GM21526 (cell line): ENCODE measurements at regions not wholly inside any gene's neighbourhood (a gene's known extent, or its start where the extent isn't known, plus 50 kb on each side); places are given as distances from the start of the nearest gene placed in this dataset.
A peak's percentile ranks its signal among the peaks of the same experiment; 100 is the strongest.
"Not testable (repeated sequence)": the region's sequence is repeated elsewhere in the genome, so short reads cannot be mapped to it uniquely, and the experiment has no call there.

ENCODE experiments used
- ATAC-seq: cut with Tn5 transposase; IDR thresholded peaks from one replicate; pipeline ENCODE4 v1.9.1; 2021; ENCODE audit warnings: moderate library complexity; ENCODE audit not compliant: unreplicated experiment, low FRiP score

DNA sequence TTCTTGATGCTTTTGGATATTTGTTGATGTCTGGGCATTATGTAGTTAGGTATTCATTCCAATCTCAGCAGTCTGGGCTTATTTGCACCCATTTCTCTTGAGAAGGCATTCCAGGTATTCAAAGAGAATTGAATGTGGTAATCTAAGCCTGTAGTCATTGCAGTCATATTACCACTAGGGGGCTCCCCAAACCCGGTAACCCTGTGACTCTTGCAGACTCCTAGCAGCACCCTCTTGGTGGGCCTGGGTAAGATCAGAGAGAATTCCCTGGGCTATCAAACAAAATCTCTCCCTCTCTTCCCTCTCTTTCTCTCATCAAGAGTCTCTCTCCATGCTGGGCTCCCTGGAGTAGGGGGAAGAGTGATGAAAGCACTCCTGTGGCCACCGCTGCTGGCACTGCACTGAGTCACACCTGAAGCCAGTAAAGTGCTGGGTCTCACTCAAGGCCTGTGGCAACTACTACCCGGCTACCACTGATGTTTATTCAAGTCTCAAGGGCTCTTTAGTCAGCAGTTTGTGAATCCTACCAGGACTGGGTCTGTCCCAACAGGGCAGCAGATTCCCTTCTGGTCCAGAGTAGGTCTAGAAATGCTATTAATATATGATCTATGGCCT lies 187.7 kb upstream of the NUDT10 start:
- ATAC-seq, result peak; percentile 92

GRCh38 chrX:51148848-51149247 lies 183.8 kb upstream of the NUDT10 start:
- ATAC-seq, result no peak

DNA sequence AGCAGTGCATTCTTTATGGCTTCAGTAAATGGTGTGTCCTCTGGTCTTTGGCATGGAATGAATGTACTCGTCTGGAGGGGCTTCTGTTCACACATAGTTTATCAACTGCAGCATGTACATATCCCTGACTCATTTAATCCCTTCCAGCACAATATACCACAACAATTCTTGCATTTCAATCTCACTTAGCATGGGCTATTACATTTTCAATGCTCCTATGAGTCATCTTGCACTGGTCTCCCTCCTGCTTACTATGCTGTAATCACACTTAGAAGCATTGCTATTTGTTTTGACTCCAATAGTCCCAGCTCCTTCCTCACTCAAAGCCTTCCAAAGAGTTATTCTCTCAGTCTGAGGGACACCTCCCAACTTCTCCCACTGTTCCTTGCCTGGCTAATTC lies 180.9 kb upstream of the NUDT10 start:
- ATAC-seq, result no peak

DNA sequence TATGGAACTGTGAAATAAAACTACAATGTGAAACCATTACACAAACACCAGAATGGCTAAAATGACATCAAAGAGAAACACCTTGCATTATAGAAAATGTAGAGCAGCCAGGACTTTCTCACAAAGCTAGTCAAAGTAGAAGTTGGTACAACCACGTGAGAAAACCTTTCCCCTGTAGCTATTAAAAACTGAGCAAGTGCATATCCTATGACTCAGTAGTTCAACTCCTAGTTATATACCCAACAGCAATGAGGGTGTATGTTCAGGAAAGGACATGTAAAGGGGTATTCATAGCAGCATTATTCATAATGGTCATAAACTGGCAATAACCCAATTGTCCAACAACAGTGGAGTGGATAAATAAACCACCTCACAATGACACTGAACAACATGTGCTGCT lies 177.5 kb upstream of the NUDT10 start:
- ATAC-seq, result no peak

- no peak for ATAC-seq
These were observed 177.1 kb upstream of the NUDT10 start for GRCh38 chrX:51155566-51155965.

DNA sequence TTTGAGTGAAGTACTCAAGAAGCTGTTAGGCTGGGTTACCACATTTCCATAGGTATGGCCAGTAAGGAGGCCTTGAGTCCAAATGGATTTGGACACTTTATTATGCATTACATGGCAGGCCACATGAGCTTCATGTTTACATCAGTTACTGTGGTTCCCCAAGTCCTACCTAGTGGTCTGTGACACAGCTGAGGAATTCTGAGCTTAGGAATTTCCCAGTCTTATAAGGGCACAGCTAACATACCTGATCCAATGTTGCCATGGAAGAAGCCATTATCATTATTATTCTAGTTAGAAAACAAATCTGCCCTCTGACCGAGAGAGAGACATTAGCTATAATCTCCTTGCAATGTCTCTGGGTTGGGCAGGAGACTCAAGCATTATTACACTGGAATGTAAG lies 174.4 kb upstream of the NUDT10 start:
- ATAC-seq, result no peak

GRCh38 chrX:51159378-51159777 lies 173.2 kb upstream of the NUDT10 start:
- not testable (repeated sequence) for ATAC-seq

GRCh38 chrX:51163730-51164129 lies 168.9 kb upstream of the NUDT10 start:
- no peak for ATAC-seq

- ATAC-seq, result not testable (repeated sequence)
These were observed 154.2 kb upstream of the NUDT10 start for GRCh38 chrX:51178356-51178900.

- not testable (repeated sequence) for ATAC-seq
These were observed 152.8 kb upstream of the NUDT10 start for GRCh38 chrX:51179805-51180204.

DNA sequence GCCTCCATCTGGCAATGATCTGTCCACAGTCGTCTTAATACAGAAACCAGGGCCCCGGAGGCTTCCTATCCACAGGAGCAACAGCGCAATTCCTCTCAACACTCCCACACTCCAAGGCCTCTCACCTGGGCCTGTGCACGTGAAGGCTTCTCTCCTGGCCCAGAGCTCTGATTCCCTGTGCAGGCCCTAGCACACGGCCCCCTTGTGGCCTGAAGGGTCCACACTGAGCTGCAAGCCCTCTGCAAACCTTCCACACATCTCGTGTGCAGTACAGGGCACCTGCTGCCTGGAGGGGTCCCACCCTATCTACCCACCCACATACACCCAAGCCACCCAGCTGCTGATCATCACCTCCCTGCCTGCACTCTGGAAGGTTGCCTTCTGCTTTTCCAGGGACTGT lies 150.1 kb upstream of the NUDT10 start:
- ATAC-seq, result no peak

DNA sequence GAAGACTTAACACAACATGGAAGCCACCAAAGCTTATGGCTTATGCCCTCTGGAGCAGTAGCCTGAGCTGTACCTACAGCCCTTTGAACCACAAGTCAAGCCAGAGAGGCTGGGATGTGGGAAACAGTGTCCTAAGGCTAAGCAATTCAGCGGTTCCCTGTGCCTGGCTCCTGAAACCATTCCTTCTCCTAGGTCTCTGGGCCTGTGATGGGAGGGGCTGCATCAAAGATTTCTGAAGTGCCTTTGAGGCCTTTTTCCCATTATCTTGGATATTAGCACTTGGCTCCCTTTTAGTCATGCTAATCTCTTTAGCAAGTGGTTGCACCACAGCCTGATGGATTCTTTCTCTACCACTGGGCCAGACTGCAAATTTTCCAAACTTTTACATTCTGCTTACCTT lies 140.5 kb upstream of the NUDT10 start:
- ATAC-seq, result no peak

GRCh38 chrX:51215266-51215665 lies 117.4 kb upstream of the NUDT10 start:
- ATAC-seq, result no peak

- no peak for ATAC-seq
These were observed 116.8 kb upstream of the NUDT10 start for GRCh38 chrX:51215856-51216255.

- ATAC-seq, result no peak
These were observed 90.4 kb upstream of the NUDT10 start for GRCh38 chrX:51242212-51242611.

- no peak for ATAC-seq
These were observed 75.1 kb upstream of the NUDT10 start for GRCh38 chrX:51257490-51257889.

DNA sequence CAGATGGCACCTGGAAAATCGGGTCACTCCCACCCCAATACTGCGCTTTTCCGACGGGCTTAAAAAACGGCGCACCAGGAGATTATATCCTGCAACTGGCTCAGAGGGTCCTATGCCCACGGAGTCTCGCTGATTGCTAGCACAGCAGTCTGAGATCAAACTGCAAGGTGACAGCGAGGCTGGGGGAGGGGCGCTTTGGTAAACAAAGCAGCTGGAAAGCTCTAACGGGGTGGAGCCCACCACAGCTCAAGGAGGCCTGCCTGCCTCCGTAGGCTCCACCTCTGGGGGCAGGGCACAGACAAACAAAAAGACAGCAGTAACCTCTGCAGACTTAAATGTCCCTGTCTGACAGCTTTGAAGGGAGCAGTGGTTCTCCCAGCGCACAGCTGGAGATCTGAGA lies 70.4 kb upstream of the NUDT10 start:
- not testable (repeated sequence) for ATAC-seq

GRCh38 chrX:51272638-51273037 lies 60.0 kb upstream of the NUDT10 start:
- no peak for ATAC-seq

DNA sequence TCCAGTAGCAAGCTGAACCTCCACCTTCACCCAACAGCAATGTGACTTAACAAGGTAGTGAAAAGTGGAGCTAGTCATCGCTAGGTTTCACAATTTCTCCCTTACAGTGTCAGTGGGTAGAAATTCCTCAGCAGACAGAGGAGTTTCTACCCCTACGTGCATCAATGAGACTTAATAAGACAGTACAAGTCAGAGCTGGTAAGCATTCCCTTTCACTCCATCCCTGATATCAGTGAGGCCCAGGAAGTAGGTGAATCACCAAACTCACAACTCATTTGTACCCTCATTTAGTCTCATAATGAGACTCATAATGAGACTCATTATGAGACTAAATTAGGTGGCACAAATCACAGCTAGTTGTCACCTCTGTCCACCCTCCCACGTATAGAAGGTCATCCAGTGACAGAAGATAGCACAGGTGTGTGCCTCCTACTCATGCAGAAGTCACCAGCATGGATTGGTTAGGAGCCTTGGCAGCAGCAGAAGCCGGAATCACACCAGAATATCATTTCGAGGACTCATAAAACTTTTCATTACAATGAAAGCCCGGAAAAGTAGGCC lies 50.8 kb upstream of the NUDT10 start:
- ATAC-seq, result no peak
